VCaP (cell line): ENCODE measurements at regions not wholly inside any gene's neighbourhood (a gene's known extent, or its start where the extent isn't known, plus 50 kb on each side); places are given as distances from the start of the nearest gene placed in this dataset.

Experiments used
- H3K27ac ChIP-seq: fragments of 450-650 bp; 2 replicates; pipeline ENCODE4 v1.5.1; 2017
- CTCF ChIP-seq: fragments of 450-650 bp; conservative IDR thresholded peaks from 2 replicates; pipeline ENCODE4 v1.5.1; 2017; ENCODE audit warnings: mild to moderate bottlenecking, moderate library complexity

- no peak overlapping the region for H3K27ac ChIP-seq
- no peak for TF ChIP-seq CTCF
Observed at GRCh38 chr17:12592941-12593340, 72.7 kb upstream of the MYOCD start.

- no peak for TF ChIP-seq CTCF
- no peak overlapping the region for H3K27ac ChIP-seq
Observed at GRCh38 chr17:12596961-12597360, 68.7 kb upstream of the MYOCD start.

GRCh38 chr17:12597895-12598294 lies 67.8 kb upstream of the MYOCD start:
- H3K27ac ChIP-seq = no peak overlapping the region
- TF ChIP-seq CTCF = no peak

GRCh38 chr17:12599186-12599920 lies 66.3 kb upstream of the MYOCD start:
- TF ChIP-seq CTCF = no peak
- H3K27ac ChIP-seq = no peak overlapping the region

GRCh38 chr17:12600349-12600748 lies 65.3 kb upstream of the MYOCD start:
- TF ChIP-seq CTCF = no peak
- H3K27ac ChIP-seq = no peak overlapping the region

GRCh38 chr17:12603566-12603965 lies 62.1 kb upstream of the MYOCD start:
- TF ChIP-seq CTCF = no peak
- H3K27ac ChIP-seq = no peak overlapping the region

- H3K27ac ChIP-seq = no peak overlapping the region
Observed at GRCh38 chr17:12605222-12605621, 60.5 kb upstream of the MYOCD start.

More at GRCh38 chr17:12605222-12605621, 60.5 kb upstream of the MYOCD start:
- TF ChIP-seq CTCF = no peak
